Smooth muscle cell (in vitro differentiated cells): ENCODE measurements at regions not wholly inside any gene's neighbourhood (a gene's known extent, or its start where the extent isn't known, plus 50 kb on each side); places are given as distances from the start of the nearest gene placed in this dataset.

Experiments used
- DNase-seq: peaks from one replicate; lab custom pipeline; 2025; ENCODE audit not compliant: unreplicated experiment; lab: John Stamatoyannopoulos, UW
- H2AFZ ChIP-seq: fragments of 200-600 bp; sonication (generic); 2 replicates; pipeline ENCODE4 v1.6.0; 2016; ENCODE audit warnings: antibody characterized with exemption, low read depth, mild to moderate bottlenecking
- H3F3A ChIP-seq: fragments of 200-600 bp; sonication (generic); 2 replicates; pipeline ENCODE4 v1.6.0; 2017; ENCODE audit warnings: antibody characterized with exemption, low read depth
- H3K27ac ChIP-seq: fragments of 200-600 bp; sonication (generic); 2 replicates; pipeline ENCODE4 v1.5.1; 2016; ENCODE audit warnings: low read depth, mild to moderate bottlenecking
- H3K27me3 ChIP-seq: fragments of 200-600 bp; sonication (generic); 2 replicates; pipeline ENCODE4 v1.6.1; 2016; ENCODE audit warnings: low read depth, mild to moderate bottlenecking
- H3K36me3 ChIP-seq: fragments of 200-600 bp; sonication (generic); 2 replicates; pipeline ENCODE4 v1.5.1; 2016; ENCODE audit warnings: low read depth
- H3K4me1 ChIP-seq: fragments of 200-600 bp; sonication (generic); 2 replicates; pipeline ENCODE4 v1.5.1; 2016; ENCODE audit warnings: low read depth
- H3K4me2 ChIP-seq: fragments of 200-600 bp; sonication (generic); 2 replicates; pipeline ENCODE4 v1.6.0; 2016; ENCODE audit warnings: mild to moderate bottlenecking
- H3K4me3 ChIP-seq: fragments of 200-600 bp; sonication (generic); 2 replicates; pipeline ENCODE4 v1.5.1; 2016; ENCODE audit warnings: mild to moderate bottlenecking
- H3K79me2 ChIP-seq: fragments of 200-600 bp; sonication (generic); 2 replicates; pipeline ENCODE4 v1.6.0; 2016; ENCODE audit warnings: low read depth, mild to moderate bottlenecking
- H3K9ac ChIP-seq: fragments of 200-600 bp; sonication (generic); 2 replicates; pipeline ENCODE4 v1.6.0; 2016; ENCODE audit warnings: low read depth
- H3K9me3 ChIP-seq: fragments of 200-600 bp; sonication (generic); replicated peaks from 2 replicates; pipeline ENCODE4 v1.5.1; 2016; ENCODE audit warnings: low read depth
- H4K20me1 ChIP-seq: fragments of 200-600 bp; sonication (generic); 2 replicates; pipeline ENCODE4 v1.6.0; 2016; ENCODE audit warnings: low read depth
- CTCF ChIP-seq: fragments of 200-600 bp; sonication (generic); IDR thresholded peaks from 2 replicates; pipeline ENCODE4 v1.5.1; 2017; ENCODE audit warnings: borderline replicate concordance, mild to moderate bottlenecking, antibody characterized with exemption; ENCODE audit not compliant: insufficient read depth, poor library complexity, severe bottlenecking
- WGBS: methylation state at CpG from one replicate; pipeline ENCODE4 v1.1.7; 2016; ENCODE audit warnings: low lambda C conversion rate; 5-methylcytosine and 5-hydroxymethylcytosine counted together

- Histone ChIP-seq H2AFZ (no peak overlapping the region), H3K27me3 (no peaks in the 10 kb centered on the region), H3K4me1 (no peaks in the 10 kb centered on the region), H3K27ac (no peak overlapping the region), H3K9me3 (no peaks in the 10 kb centered on the region), H3K4me2 (no peak overlapping the region), H3K79me2 (no peaks in the 10 kb centered on the region), H3F3A (no peaks in the 10 kb centered on the region), H3K9ac (no peak overlapping the region), H3K4me3 (no peak overlapping the region), H3K36me3 (no peaks in the 10 kb centered on the region), H4K20me1 (no peaks in the 10 kb centered on the region)
- no peak for DNase-seq
- 96% methylated on average over 6 of the region's 6 CpGs for WGBS
- TF ChIP-seq CTCF = no peak
Observed at GRCh38 chr11:71067753-71068152, 184.6 kb downstream of the SHANK2 start.

GRCh38 chr11:71066311-71066710 lies 186.1 kb downstream of the SHANK2 start:
- Histone ChIP-seq H3K79me2 (no peaks in the 10 kb centered on the region), H3K9ac (no peak overlapping the region), H3K4me3 (no peak overlapping the region), H3K27me3 (no peaks in the 10 kb centered on the region), H3F3A (no peaks in the 10 kb centered on the region), H4K20me1 (no peaks in the 10 kb centered on the region), H3K4me1 (no peaks in the 10 kb centered on the region), H3K27ac (no peak overlapping the region), H3K4me2 (no peak overlapping the region), H2AFZ (no peak overlapping the region), H3K9me3 (no peaks in the 10 kb centered on the region), H3K36me3 (no peaks in the 10 kb centered on the region)
- DNase-seq = no peak
- WGBS = 62% methylated on average over 6 of the region's 6 CpGs
- no peak for TF ChIP-seq CTCF

GRCh38 chr11:71065841-71066240 lies 186.5 kb downstream of the SHANK2 start:
- no peak for TF ChIP-seq CTCF
- no peak for DNase-seq
- no peaks in the 10 kb centered on the region for H3K9me3 ChIP-seq
- H3K4me1 ChIP-seq = no peaks in the 10 kb centered on the region
- no peaks in the 10 kb centered on the region for H3K27me3 ChIP-seq
- no peak overlapping the region for H3K4me3 ChIP-seq
- WGBS = 71% methylated on average over 2 of the region's 4 CpGs
- no peaks in the 10 kb centered on the region for H4K20me1 ChIP-seq
- H3K36me3 ChIP-seq = no peaks in the 10 kb centered on the region
- H2AFZ ChIP-seq = no peak overlapping the region
- H3K79me2 ChIP-seq = no peaks in the 10 kb centered on the region
- H3F3A ChIP-seq = no peaks in the 10 kb centered on the region
- H3K27ac ChIP-seq = no peak overlapping the region
- H3K4me2 ChIP-seq = no peak overlapping the region
- no peak overlapping the region for H3K9ac ChIP-seq

GRCh38 chr11:71064702-71065515 lies 187.5 kb downstream of the SHANK2 start:
- Histone ChIP-seq H3K4me2 (no peak overlapping the region), H3K9me3 (no peaks in the 10 kb centered on the region), H3K27me3 (no peaks in the 10 kb centered on the region), H3K4me3 (no peak overlapping the region), H3K4me1 (no peaks in the 10 kb centered on the region), H3K79me2 (no peaks in the 10 kb centered on the region), H3K27ac (no peak overlapping the region), H2AFZ (no peak overlapping the region), H3F3A (no peaks in the 10 kb centered on the region), H3K36me3 (no peaks in the 10 kb centered on the region), H3K9ac (no peak overlapping the region), H4K20me1 (no peaks in the 10 kb centered on the region)
- no peak for DNase-seq
- TF ChIP-seq CTCF = no peak
- 85% methylated on average over 18 of the region's 18 CpGs for WGBS
